OCI-LY1 (cell line): ENCODE measurements at regions not wholly inside any gene's neighbourhood (a gene's known extent, or its start where the extent isn't known, plus 50 kb on each side); places are given as distances from the start of the nearest gene placed in this dataset.

ENCODE experiments used
- EZH2 ChIP-seq: fragments of 200-600 bp; sonication (generic), shearing (Covaris generic); IDR thresholded peaks from 2 replicates; pipeline ENCODE4 v1.8.0; 2017; ENCODE audit warnings: borderline replicate concordance, mixed run types, mild to moderate bottlenecking, antibody characterized with exemption, low read length, moderate library complexity, mixed read lengths
- TF ChIP-seq, protein P1 (sequence below): fragments of 200-600 bp; sonication (generic), shearing (Covaris generic); IDR thresholded peaks from 2 replicates; pipeline ENCODE4 v1.5.1; 2017; ENCODE audit warnings: mild to moderate bottlenecking, antibody characterized with exemption, low read length, moderate library complexity, mixed read lengths

DNA sequence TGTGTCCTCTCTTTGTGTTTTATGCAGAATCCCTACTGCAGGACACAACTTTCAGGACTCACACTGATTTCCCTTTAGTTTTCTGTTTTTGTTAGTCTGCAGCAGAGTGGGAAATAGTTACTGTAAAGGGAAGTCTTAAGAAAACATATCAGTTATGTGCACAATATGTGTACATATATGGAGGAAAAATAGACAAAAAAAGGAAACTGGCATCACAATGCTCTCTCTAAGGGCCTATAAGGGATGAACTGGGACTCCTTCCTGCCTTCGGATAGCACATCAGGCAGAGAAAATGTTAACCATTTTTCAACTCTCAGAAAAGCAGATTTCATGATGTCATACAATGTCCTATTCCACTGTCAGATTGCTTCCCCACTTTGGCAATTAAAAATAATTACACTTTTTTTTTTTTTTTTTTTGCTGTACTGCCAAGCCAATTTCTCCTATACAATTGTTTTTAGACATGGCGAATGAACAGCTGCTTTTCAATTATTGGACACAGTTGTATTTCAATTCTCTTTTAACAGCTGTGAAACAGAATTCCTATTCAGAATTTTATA is 112.5 kb upstream of the KCNJ16 start:
- TF ChIP-seq, protein P1, sequence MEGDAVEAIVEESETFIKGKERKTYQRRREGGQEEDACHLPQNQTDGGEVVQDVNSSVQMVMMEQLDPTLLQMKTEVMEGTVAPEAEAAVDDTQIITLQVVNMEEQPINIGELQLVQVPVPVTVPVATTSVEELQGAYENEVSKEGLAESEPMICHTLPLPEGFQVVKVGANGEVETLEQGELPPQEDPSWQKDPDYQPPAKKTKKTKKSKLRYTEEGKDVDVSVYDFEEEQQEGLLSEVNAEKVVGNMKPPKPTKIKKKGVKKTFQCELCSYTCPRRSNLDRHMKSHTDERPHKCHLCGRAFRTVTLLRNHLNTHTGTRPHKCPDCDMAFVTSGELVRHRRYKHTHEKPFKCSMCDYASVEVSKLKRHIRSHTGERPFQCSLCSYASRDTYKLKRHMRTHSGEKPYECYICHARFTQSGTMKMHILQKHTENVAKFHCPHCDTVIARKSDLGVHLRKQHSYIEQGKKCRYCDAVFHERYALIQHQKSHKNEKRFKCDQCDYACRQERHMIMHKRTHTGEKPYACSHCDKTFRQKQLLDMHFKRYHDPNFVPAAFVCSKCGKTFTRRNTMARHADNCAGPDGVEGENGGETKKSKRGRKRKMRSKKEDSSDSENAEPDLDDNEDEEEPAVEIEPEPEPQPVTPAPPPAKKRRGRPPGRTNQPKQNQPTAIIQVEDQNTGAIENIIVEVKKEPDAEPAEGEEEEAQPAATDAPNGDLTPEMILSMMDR = no peak
- TF ChIP-seq EZH2 = no peak
